OCI-LY3 (cell line): ENCODE measurements at regions not wholly inside any gene's neighbourhood (a gene's known extent, or its start where the extent isn't known, plus 50 kb on each side); places are given as distances from the start of the nearest gene placed in this dataset.

Experiments
- H2AFZ ChIP-seq: fragments of 200-600, 300-600 bp; shearing (Covaris generic); 2 replicates; pipeline ENCODE4 v1.6.0; 2014; ENCODE audit warnings: antibody characterized with exemption, low read depth, low read length
- H3K27ac ChIP-seq: fragments of 200-600, 300-600 bp; sonication (generic); 2 replicates; pipeline ENCODE4 v1.5.1; 2014; ENCODE audit warnings: mild to moderate bottlenecking, low read length, moderate library complexity, mixed read lengths
- H3K27me3 ChIP-seq: fragments of 200-600, 300-600 bp; sonication (generic); 2 replicates; pipeline ENCODE4 v1.6.1; 2014; ENCODE audit warnings: low read depth, low read length, mixed read lengths
- H3K36me3 ChIP-seq: fragments of 200-600, 300-600 bp; sonication (generic); replicated peaks from 2 replicates; pipeline ENCODE3; 2014; ENCODE audit warnings: low read depth, low read length, mixed read lengths
- H3K4me1 ChIP-seq: fragments of 300-600, 200-600 bp; sonication (generic); 2 replicates; pipeline ENCODE4 v1.6.1; 2014; ENCODE audit warnings: low read length, mixed read lengths
- H3K4me2 ChIP-seq: fragments of 200-600, 300-600 bp; sonication (generic); 2 replicates; pipeline ENCODE4 v1.6.1; 2014; ENCODE audit warnings: low read length, mixed read lengths
- H3K4me3 ChIP-seq: fragments of 300-600, 200-600 bp; sonication (generic); 2 replicates; pipeline ENCODE4 v1.5.1; 2014; ENCODE audit warnings: antibody characterized with exemption, mild to moderate bottlenecking, low read length, moderate library complexity
- H3K79me2 ChIP-seq: fragments of 300-600, 200-600 bp; shearing (Covaris generic); 2 replicates; pipeline ENCODE4 v1.6.1; 2014; ENCODE audit warnings: mild to moderate bottlenecking, low read length, mixed read lengths
- H3K9ac ChIP-seq: fragments of 300-600, 200-600 bp; shearing (Covaris generic); 2 replicates; pipeline ENCODE4 v1.6.0; 2014; ENCODE audit warnings: mild to moderate bottlenecking, low read length, moderate library complexity
- H3K9me3 ChIP-seq: fragments of 200-600, 300-600 bp; shearing (Covaris generic); 2 replicates; pipeline ENCODE4 v1.6.1; 2014; ENCODE audit warnings: low read length, mixed read lengths; ENCODE audit not compliant: insufficient read depth
- H4K20me1 ChIP-seq: fragments of 200-600, 300-600 bp; sonication (generic); 2 replicates; pipeline ENCODE4 v1.6.1; 2016; ENCODE audit warnings: low read length, mixed read lengths; ENCODE audit not compliant: insufficient read depth
- CTCF ChIP-seq: fragments of 200-600, 300-600 bp; sonication (generic); IDR thresholded peaks from 2 replicates; pipeline ENCODE4 v1.5.1; 2014; ENCODE audit warnings: antibody characterized with exemption, low read length, low read depth
- EZH2phosphoT487 ChIP-seq: fragments of 200-600 bp; shearing (Covaris generic); IDR thresholded peaks from 2 replicates; pipeline ENCODE4 v1.6.1; 2018; ENCODE audit warnings: antibody characterized with exemption, mixed run types, low read depth

GRCh38 chr6:148179786-148180185, 162.9 kb upstream of the SASH1 start:
- Histone ChIP-seq H3K9me3 (no peaks in the 10 kb centered on the region), H3K4me3 (no peak overlapping the region), H2AFZ (no peak overlapping the region), H4K20me1 (no peaks in the 10 kb centered on the region), H3K27ac (no peak overlapping the region), H3K27me3 (no peaks in the 10 kb centered on the region), H3K79me2 (no peaks in the 10 kb centered on the region), H3K9ac (no peak overlapping the region), H3K36me3 (no peaks in the 10 kb centered on the region), H3K4me2 (no peak overlapping the region), H3K4me1 (no peaks in the 10 kb centered on the region)
- TF ChIP-seq CTCF (peak; percentile 26; the same call in 1 of the 2 replicates), EZH2phosphoT487 (no peak)

- Histone ChIP-seq H3K9me3 (no peaks in the 10 kb centered on the region), H3K9ac (no peak overlapping the region), H2AFZ (no peak overlapping the region), H3K79me2 (no peaks in the 10 kb centered on the region), H3K4me3 (no peak overlapping the region), H3K27ac (no peak overlapping the region), H3K4me1 (no peaks in the 10 kb centered on the region), H3K27me3 (peaks cover 7% of the 10 kb centered on the region; the same call in 1 of the 2 replicates), H3K36me3 (no peaks in the 10 kb centered on the region), H3K4me2 (no peak overlapping the region), H4K20me1 (no peaks in the 10 kb centered on the region)
- TF ChIP-seq EZH2phosphoT487 (no peak), CTCF (no peak)
Measured at GRCh38 chr6:148182378-148182777, 160.3 kb upstream of the SASH1 start.

- no peak overlapping the region for H3K27ac ChIP-seq
- no peak overlapping the region for H3K4me2 ChIP-seq
- no peaks in the 10 kb centered on the region for H3K4me1 ChIP-seq
- no peak overlapping the region for H2AFZ ChIP-seq
- peaks cover 7% of the 10 kb centered on the region; the same call in 1 of the 2 replicates for H3K27me3 ChIP-seq
- H3K36me3 ChIP-seq: no peaks in the 10 kb centered on the region
- no peak overlapping the region for H3K9ac ChIP-seq
- H3K79me2 ChIP-seq: no peaks in the 10 kb centered on the region
- H3K9me3 ChIP-seq: no peaks in the 10 kb centered on the region
- no peak for TF ChIP-seq EZH2phosphoT487
- H4K20me1 ChIP-seq: no peaks in the 10 kb centered on the region
- H3K4me3 ChIP-seq: no peak overlapping the region
Measured at GRCh38 chr6:148183776-148184175, 158.9 kb upstream of the SASH1 start.

GRCh38 chr6:148186916-148187315, 155.7 kb upstream of the SASH1 start:
- H3K4me1 ChIP-seq: no peaks in the 10 kb centered on the region
- H3K27me3 ChIP-seq: peaks cover 7% of the 10 kb centered on the region
- no peak overlapping the region for H3K4me3 ChIP-seq
- H3K27ac ChIP-seq: no peak overlapping the region
- no peak overlapping the region for H3K9ac ChIP-seq
- no peak overlapping the region for H3K4me2 ChIP-seq
- no peak for TF ChIP-seq CTCF
- TF ChIP-seq EZH2phosphoT487: no peak
- no peaks in the 10 kb centered on the region for H3K79me2 ChIP-seq
- no peak overlapping the region for H2AFZ ChIP-seq
- H4K20me1 ChIP-seq: no peaks in the 10 kb centered on the region
- no peaks in the 10 kb centered on the region for H3K9me3 ChIP-seq
- no peaks in the 10 kb centered on the region for H3K36me3 ChIP-seq

GRCh38 chr6:148192310-148192709, 150.3 kb upstream of the SASH1 start:
- H3K27ac ChIP-seq: no peak overlapping the region
- no peak overlapping the region for H3K4me3 ChIP-seq
- H3K4me2 ChIP-seq: no peak overlapping the region
- H3K9me3 ChIP-seq: no peaks in the 10 kb centered on the region
- H3K4me1 ChIP-seq: no peaks in the 10 kb centered on the region
- no peaks in the 10 kb centered on the region for H4K20me1 ChIP-seq
- TF ChIP-seq CTCF (no peak), EZH2phosphoT487 (no peak)
- no peaks in the 10 kb centered on the region for H3K36me3 ChIP-seq
- H2AFZ ChIP-seq: no peak overlapping the region
- peaks cover 3% of the 10 kb centered on the region for H3K27me3 ChIP-seq
- H3K79me2 ChIP-seq: no peaks in the 10 kb centered on the region
- no peak overlapping the region for H3K9ac ChIP-seq
